B cell (primary cell): ENCODE measurements at regions not wholly inside any gene's neighbourhood (a gene's known extent, or its start where the extent isn't known, plus 50 kb on each side); places are given as distances from the start of the nearest gene placed in this dataset.

ENCODE experiments used
- ATAC-seq: fragments of 200-7000 bp; cut with Tn5 transposase; one replicate; pipeline ENCODE4 v1.10.0; 2021; ENCODE audit warnings: low read depth, mild to moderate bottlenecking, moderate number of reproducible peaks, moderate library complexity
- CTCF ChIA-PET: fragments of 350-600 bp; sonication (Branson Sonifier 250); formaldehyde crosslinking; loops from one replicate; lab custom pipeline; 2021; ENCODE audit warnings: antibody characterized with exemption, inconsistent platforms; lab: Charles Lee
- POLR2A ChIA-PET: fragments of 350-600 bp; sonication (Branson Sonifier 250); formaldehyde crosslinking; loops from one replicate; lab custom pipeline; 2021; ENCODE audit warnings: antibody characterized with exemption; lab: Charles Lee
- DNase-seq: peaks from one replicate; pipeline ENCODE4 v3.0.0; 2013
- H2AFZ ChIP-seq: 2 replicates; pipeline ENCODE4 v1.6.1; 2012; ENCODE audit warnings: mild to moderate bottlenecking, low read depth, low read length; ENCODE audit not compliant: insufficient read depth, poor library complexity, severe bottlenecking
- H3K27ac ChIP-seq, 2 donors: 1 replicate in 1 of 2; 2 replicates in 1 of 2; pipeline ENCODE4 v1.5.1; 2012 to 2013; ENCODE audit warnings: low read length in 2 of 2, mild to moderate bottlenecking in 2 of 2, moderate library complexity in 1 of 2
- H3K27me3 ChIP-seq, 4 experiments: fragments of 200-600 bp in 1 of 4; sonication (generic) in 1 of 4; replicated peaks in 1 of 4; 1 replicate in 2 of 4; 2 replicates in 2 of 4; pipeline versions ENCODE4 v1.6.1 to v1.7.0; 2013 to 2016; ENCODE audit warnings: low read length in 3 of 4, mild to moderate bottlenecking in 2 of 4, mixed read lengths in 1 of 4, moderate library complexity in 1 of 4; ENCODE audit not compliant: insufficient read depth in 4 of 4, control insufficient read depth in 3 of 4; ENCODE audit errors: control extremely low read depth in 1 of 4
- H3K36me3 ChIP-seq, 2 experiments: replicated peaks in 1 of 2; 1 replicate in 1 of 2; 2 replicates in 1 of 2; pipeline versions ENCODE4 v1.6.1 to v1.7.1; 2013; ENCODE audit warnings: low read length in 1 of 2; ENCODE audit not compliant: insufficient read depth in 2 of 2, control insufficient read depth in 1 of 2; ENCODE audit errors: control extremely low read depth in 1 of 2, extremely low read depth in 1 of 2
- H3K4me1 ChIP-seq, 2 donors: fragments of 200-600 bp in 1 of 2; sonication (generic) in 1 of 2; 1 replicate in 1 of 2; 2 replicates in 1 of 2; pipeline versions ENCODE4 v1.5.1 to v1.6.1; 2013 to 2017; ENCODE audit warnings: low read length in 2 of 2; ENCODE audit not compliant: control insufficient read depth in 2 of 2, insufficient read depth in 2 of 2
- H3K4me2 ChIP-seq: replicated peaks from 2 replicates; pipeline ENCODE3; 2012; ENCODE audit warnings: mild to moderate bottlenecking, low read depth, low read length; ENCODE audit not compliant: poor library complexity, severe bottlenecking
- H3K4me3 ChIP-seq, 5 experiments: fragments of 200-600 bp in 1 of 5; sonication (generic) in 1 of 5; 1 replicate in 3 of 5; 2 replicates in 2 of 5; pipeline versions ENCODE4 v1.5.1 to v1.7.0; 2011 to 2016; ENCODE audit warnings: low read length in 4 of 5, mild to moderate bottlenecking in 4 of 5, low read depth in 2 of 5, control low read depth in 1 of 5, moderate library complexity in 1 of 5; ENCODE audit not compliant: insufficient read depth in 1 of 5; ENCODE audit errors: control extremely low read depth in 1 of 5, extremely low read depth in 1 of 5
- H3K79me2 ChIP-seq: fragments of 200-600 bp; sonication (generic); one replicate; pipeline ENCODE4 v1.6.0; 2016; ENCODE audit warnings: low read length; ENCODE audit not compliant: control insufficient read depth, insufficient read depth
- H3K9ac ChIP-seq: fragments of 200-600 bp; sonication (generic); 2 replicates; pipeline ENCODE4 v1.6.1; 2017; ENCODE audit warnings: mild to moderate bottlenecking, low read length, moderate library complexity
- H3K9me3 ChIP-seq, 3 donors: one replicate each; pipeline versions ENCODE4 v1.6.1 to v1.7.1; 2013; ENCODE audit warnings: low read length in 2 of 3; ENCODE audit not compliant: control insufficient read depth in 2 of 3, insufficient read depth in 1 of 3; ENCODE audit errors: control extremely low read depth in 1 of 3
- H4K20me1 ChIP-seq: 2 replicates; pipeline ENCODE4 v1.6.0; 2012; ENCODE audit warnings: mild to moderate bottlenecking, low read length; ENCODE audit not compliant: insufficient read depth, control insufficient read depth, poor library complexity, severe bottlenecking
- H3K27ac Mint-ChIP-seq: one replicate; pipeline ENCODE4 v1.8.0; 2021; ENCODE audit warnings: mixed read lengths
- H3K27me3 Mint-ChIP-seq: one replicate; pipeline ENCODE4 v1.8.0; 2021; ENCODE audit warnings: mixed read lengths
- H3K4me1 Mint-ChIP-seq: one replicate; pipeline ENCODE4 v1.8.0; 2021; ENCODE audit warnings: mixed read lengths
- H3K4me3 Mint-ChIP-seq: one replicate; pipeline ENCODE4 v1.8.0; 2021; ENCODE audit warnings: mixed read lengths
- H3K9me3 Mint-ChIP-seq: one replicate; pipeline ENCODE4 v1.8.0; 2022; ENCODE audit warnings: mixed read lengths; ENCODE audit not compliant: insufficient read depth
- EZH2 ChIP-seq: IDR thresholded peaks from 2 replicates; pipeline ENCODE4 v1.6.1; 2012; ENCODE audit warnings: borderline replicate concordance, low read depth, mild to moderate bottlenecking, moderate library complexity, low read length; ENCODE audit not compliant: insufficient read depth, poor library complexity, severe bottlenecking
- WGBS: methylation state at CpG from one replicate; pipeline ENCODE4 v1.1.5; 2013; ENCODE audit warnings: missing lambda C conversion rate; ENCODE audit not compliant: insufficient coverage; 5-methylcytosine and 5-hydroxymethylcytosine counted together
- intact Hi-C: fragments of 100-400 bp; cut with micrococcal nuclease; formaldehyde crosslinking; loops from one replicate; pipeline ENCODE4 v1.10.0; 2022
- TF ChIP-seq, protein P1 (sequence below): fragments of 200-600 bp; IDR thresholded peaks from one replicate; pipeline ENCODE4 v1.8.0; 2022; ENCODE audit warnings: antibody characterized with exemption, mild to moderate bottlenecking

- no peak overlapping the region for H3K27ac Mint-ChIP-seq
- H3K27ac ChIP-seq = no peak overlapping the region
- H3K9me3 Mint-ChIP-seq = peaks cover 3% of the 10 kb centered on the region
- H3K4me3 ChIP-seq = no peak overlapping the region
- peaks cover 0 to 3% (median 0%) of the 10 kb centered on the region in 4 experiments for H3K27me3 ChIP-seq
- no peak overlapping the region for H3K9ac ChIP-seq
- no peaks in the 10 kb centered on the region for H4K20me1 ChIP-seq
- no peaks in the 10 kb centered on the region for H3K79me2 ChIP-seq
- ATAC-seq (no peak), DNase-seq (no peak)
- ChIA-PET CTCF (no interaction called here), POLR2A (no interaction called here)
- H3K27me3 Mint-ChIP-seq = peaks cover 3% of the 10 kb centered on the region
- intact Hi-C loops = no loop called here
- no peaks in the 10 kb centered on the region for H3K4me1 Mint-ChIP-seq
- H3K9me3 ChIP-seq = peaks cover 0 to 9% (median 0%) of the 10 kb centered on the region in 3 donors
- no peak overlapping the region for H3K4me2 ChIP-seq
- no peak overlapping the region for H2AFZ ChIP-seq
- 89% methylated on average over 2 of the region's 2 CpGs for WGBS
- TF ChIP-seq EZH2 = no peak
- TF ChIP-seq, protein P1, sequence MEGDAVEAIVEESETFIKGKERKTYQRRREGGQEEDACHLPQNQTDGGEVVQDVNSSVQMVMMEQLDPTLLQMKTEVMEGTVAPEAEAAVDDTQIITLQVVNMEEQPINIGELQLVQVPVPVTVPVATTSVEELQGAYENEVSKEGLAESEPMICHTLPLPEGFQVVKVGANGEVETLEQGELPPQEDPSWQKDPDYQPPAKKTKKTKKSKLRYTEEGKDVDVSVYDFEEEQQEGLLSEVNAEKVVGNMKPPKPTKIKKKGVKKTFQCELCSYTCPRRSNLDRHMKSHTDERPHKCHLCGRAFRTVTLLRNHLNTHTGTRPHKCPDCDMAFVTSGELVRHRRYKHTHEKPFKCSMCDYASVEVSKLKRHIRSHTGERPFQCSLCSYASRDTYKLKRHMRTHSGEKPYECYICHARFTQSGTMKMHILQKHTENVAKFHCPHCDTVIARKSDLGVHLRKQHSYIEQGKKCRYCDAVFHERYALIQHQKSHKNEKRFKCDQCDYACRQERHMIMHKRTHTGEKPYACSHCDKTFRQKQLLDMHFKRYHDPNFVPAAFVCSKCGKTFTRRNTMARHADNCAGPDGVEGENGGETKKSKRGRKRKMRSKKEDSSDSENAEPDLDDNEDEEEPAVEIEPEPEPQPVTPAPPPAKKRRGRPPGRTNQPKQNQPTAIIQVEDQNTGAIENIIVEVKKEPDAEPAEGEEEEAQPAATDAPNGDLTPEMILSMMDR = no peak
- no peak overlapping the region for H3K4me3 Mint-ChIP-seq
- no peaks in the 10 kb centered on the region for H3K36me3 ChIP-seq
- H3K4me1 ChIP-seq = no peaks in the 10 kb centered on the region
Observed at GRCh38 chr14:44866322-44866721, 95.4 kb downstream of the KLHL28 start.

DNA sequence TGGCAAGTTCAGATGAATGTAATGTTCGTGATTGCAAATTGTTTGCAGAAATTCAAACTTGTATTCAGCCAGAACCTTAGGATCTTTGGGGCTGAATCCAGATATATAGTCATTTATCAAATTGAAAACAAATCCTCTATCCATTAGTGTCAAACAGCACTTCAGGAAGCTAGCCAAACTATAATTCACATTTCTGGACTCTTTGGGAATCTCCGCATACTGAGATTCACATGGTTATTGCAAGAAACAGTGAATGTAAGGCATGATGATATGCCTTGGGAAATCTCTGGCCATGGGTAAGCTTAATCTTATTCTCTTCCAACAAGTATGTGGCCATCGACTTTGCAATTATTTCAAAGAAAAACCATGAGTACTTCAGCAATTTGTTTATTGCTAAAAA, 98.5 kb downstream of the KLHL28 start:
- Histone ChIP-seq H3K4me1 (no peaks in the 10 kb centered on the region), H3K36me3 (no peaks in the 10 kb centered on the region), H3K9ac (no peak overlapping the region), H3K9me3 (peaks cover 0 to 3% (median 0%) of the 10 kb centered on the region in 3 donors), H4K20me1 (no peaks in the 10 kb centered on the region), H3K4me3 (no peak overlapping the region), H3K27ac (no peak overlapping the region), H3K4me2 (no peak overlapping the region), H3K27me3 (peaks cover 0 to 3% (median 0%) of the 10 kb centered on the region in 4 experiments), H3K79me2 (no peaks in the 10 kb centered on the region), H2AFZ (no peak overlapping the region)
- Mint-ChIP-seq H3K4me1 (no peaks in the 10 kb centered on the region), H3K27me3 (peaks cover 3% of the 10 kb centered on the region), H3K27ac (no peak overlapping the region), H3K9me3 (no peaks in the 10 kb centered on the region), H3K4me3 (no peak overlapping the region)
- ChIA-PET CTCF (interaction anchor here (0.8 kb wide), 1 partner anchor 17 kb away, joined by 3 read pairs; no protein-coding TSS in a partner anchor), POLR2A (no interaction called here)
- intact Hi-C loops = no loop called here
- no peak for DNase-seq
- 75% methylated on average over 1 of the region's 3 CpGs for WGBS
- TF ChIP-seq, protein P1 = no peak
- no peak for TF ChIP-seq EZH2
- no peak for ATAC-seq
